Caco-2 (cell line): ENCODE measurements at regions not wholly inside any gene's neighbourhood (a gene's known extent, or its start where the extent isn't known, plus 50 kb on each side); places are given as distances from the start of the nearest gene placed in this dataset.

Experiments used
- BruUV-seq: library from RNA; stranded (reverse); fragments of 400-500 nt; replicated peaks from 2 replicates; lab custom pipeline; 2021; lab: Mats Ljungman, UMichigan
- CTCF ChIA-PET: fragments of 300-600 bp; sonication (Branson Sonifier 250); formaldehyde crosslinking; loops from one replicate; lab custom pipeline; 2022; ENCODE audit warnings: antibody characterized with exemption; lab: Charles Lee
- POLR2A ChIA-PET: fragments of 300-600 bp; sonication (Branson Sonifier 250); formaldehyde crosslinking; loops from one replicate; lab custom pipeline; 2022; ENCODE audit warnings: antibody characterized with exemption; lab: Charles Lee
- DNase-seq, 2 experiments: peaks; one replicate each; pipeline versions ENCODE4 v3.0.0 to v3.0.0-alpha.2; 2020 to 2022
- H3K27me3 ChIP-seq: replicated peaks from 2 replicates; pipeline ENCODE4 v1.6.0; 2011; ENCODE audit warnings: low read length; ENCODE audit not compliant: control insufficient read depth, insufficient read depth
- H3K36me3 ChIP-seq: 2 replicates; pipeline ENCODE4 v1.5.1; 2011; ENCODE audit warnings: low read length; ENCODE audit not compliant: control insufficient read depth, insufficient read depth
- H3K4me1 ChIP-seq: fragments of 250-450 bp; sonication (Bioruptor Pico); 2 replicates; pipeline ENCODE4 v1.5.1; 2020; ENCODE audit warnings: mild to moderate bottlenecking
- H3K4me3 ChIP-seq: 2 replicates; pipeline ENCODE4 v1.5.1; 2011; ENCODE audit warnings: low read depth, mild to moderate bottlenecking, control low read depth, low read length
- H3K9me3 ChIP-seq: fragments of 250-450 bp; sonication (Bioruptor Pico); 2 replicates; pipeline ENCODE4 v1.5.1; 2020; ENCODE audit warnings: mild to moderate bottlenecking, moderate library complexity
- H3K27ac Mint-ChIP-seq: one replicate; pipeline ENCODE4 v1.8.0; 2022; ENCODE audit warnings: mixed read lengths; ENCODE audit not compliant: unreplicated experiment
- H3K27me3 Mint-ChIP-seq: one replicate; pipeline ENCODE4 v1.8.0; 2022; ENCODE audit warnings: mixed read lengths; ENCODE audit not compliant: insufficient read depth, unreplicated experiment
- H3K36me3 Mint-ChIP-seq: one replicate; pipeline ENCODE4 v1.8.0; 2022; ENCODE audit warnings: mild to moderate bottlenecking, mixed read lengths; ENCODE audit not compliant: insufficient read depth, unreplicated experiment
- H3K4me1 Mint-ChIP-seq: one replicate; pipeline ENCODE4 v1.8.0; 2022; ENCODE audit warnings: low read depth, mixed read lengths; ENCODE audit not compliant: unreplicated experiment
- H3K4me3 Mint-ChIP-seq: one replicate; pipeline ENCODE4 v1.8.0; 2022; ENCODE audit warnings: mild to moderate bottlenecking, moderate library complexity, mixed read lengths; ENCODE audit not compliant: unreplicated experiment
- H3K9me3 Mint-ChIP-seq: one replicate; pipeline ENCODE4 v1.8.0; 2022; ENCODE audit warnings: mixed read lengths; ENCODE audit not compliant: unreplicated experiment
- intact Hi-C: fragments of 100-400 bp; cut with micrococcal nuclease; formaldehyde crosslinking; loops from one replicate; pipeline ENCODE4 v1.10.0; 2022; ENCODE audit not compliant: unreplicated experiment
- TF ChIP-seq, protein P1 (sequence below), 2 experiments: fragments of 200-600 bp in 1 of 2; IDR thresholded peaks; 1 replicate in 1 of 2; 2 replicates in 1 of 2; pipeline versions ENCODE4 v1.5.1 to v1.8.0; 2011 to 2022; ENCODE audit warnings: antibody characterized with exemption in 1 of 2, control low read depth in 1 of 2, inconsistent platforms in 1 of 2, low read depth in 1 of 2, low read length in 1 of 2, mild to moderate bottlenecking in 1 of 2, moderate library complexity in 1 of 2; ENCODE audit not compliant: insufficient read depth in 1 of 2, severe bottlenecking in 1 of 2, unreplicated experiment in 1 of 2

DNA sequence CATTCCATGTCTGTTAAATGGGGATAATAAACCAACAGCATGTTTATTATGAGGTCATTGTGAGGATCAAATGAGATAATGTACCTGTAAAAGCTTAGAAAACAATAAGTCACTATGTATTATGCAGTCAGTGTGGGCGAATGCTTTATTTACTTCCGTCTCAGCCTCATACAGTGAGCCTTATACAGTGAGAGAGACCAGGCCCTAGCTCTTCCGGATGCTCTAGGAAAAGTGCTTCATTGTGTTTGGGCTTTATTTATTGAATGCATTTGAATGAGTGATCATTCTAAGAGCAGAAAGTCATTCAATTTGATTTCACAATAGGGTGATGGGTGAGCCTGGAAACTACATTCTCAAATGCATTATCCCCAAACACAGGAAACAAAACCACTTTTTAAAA lies 603.9 kb upstream of the FANCL start:
- H3K27me3 ChIP-seq = no peaks in the 10 kb centered on the region
- intact Hi-C loops = no loop called here
- H3K4me3 ChIP-seq = no peak overlapping the region
- POLR2A ChIA-PET = no interaction called here
- Mint-ChIP-seq H3K9me3 (no peaks in the 10 kb centered on the region), H3K27ac (no peak overlapping the region), H3K36me3 (no peaks in the 10 kb centered on the region), H3K27me3 (no peaks in the 10 kb centered on the region), H3K4me3 (no peak overlapping the region), H3K4me1 (peaks cover 31% of the 10 kb centered on the region)
- no TSS peak for BruUV-seq
- TF ChIP-seq, protein P1, sequence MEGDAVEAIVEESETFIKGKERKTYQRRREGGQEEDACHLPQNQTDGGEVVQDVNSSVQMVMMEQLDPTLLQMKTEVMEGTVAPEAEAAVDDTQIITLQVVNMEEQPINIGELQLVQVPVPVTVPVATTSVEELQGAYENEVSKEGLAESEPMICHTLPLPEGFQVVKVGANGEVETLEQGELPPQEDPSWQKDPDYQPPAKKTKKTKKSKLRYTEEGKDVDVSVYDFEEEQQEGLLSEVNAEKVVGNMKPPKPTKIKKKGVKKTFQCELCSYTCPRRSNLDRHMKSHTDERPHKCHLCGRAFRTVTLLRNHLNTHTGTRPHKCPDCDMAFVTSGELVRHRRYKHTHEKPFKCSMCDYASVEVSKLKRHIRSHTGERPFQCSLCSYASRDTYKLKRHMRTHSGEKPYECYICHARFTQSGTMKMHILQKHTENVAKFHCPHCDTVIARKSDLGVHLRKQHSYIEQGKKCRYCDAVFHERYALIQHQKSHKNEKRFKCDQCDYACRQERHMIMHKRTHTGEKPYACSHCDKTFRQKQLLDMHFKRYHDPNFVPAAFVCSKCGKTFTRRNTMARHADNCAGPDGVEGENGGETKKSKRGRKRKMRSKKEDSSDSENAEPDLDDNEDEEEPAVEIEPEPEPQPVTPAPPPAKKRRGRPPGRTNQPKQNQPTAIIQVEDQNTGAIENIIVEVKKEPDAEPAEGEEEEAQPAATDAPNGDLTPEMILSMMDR (IDR thresholded peaks at IDR 0.05; ENCODE audit: insufficient read depth in 1 of 2, low read depth in 1 of 2, low read length in 1 of 2, severe bottlenecking in 1 of 2, unreplicated experiment in 1 of 2) = no peak
- H3K4me1 ChIP-seq = peaks cover 22% of the 10 kb centered on the region
- H3K9me3 ChIP-seq = no peaks in the 10 kb centered on the region
- CTCF ChIA-PET = no interaction called here
- H3K36me3 ChIP-seq = no peaks in the 10 kb centered on the region
- DNase-seq = no peak

DNA sequence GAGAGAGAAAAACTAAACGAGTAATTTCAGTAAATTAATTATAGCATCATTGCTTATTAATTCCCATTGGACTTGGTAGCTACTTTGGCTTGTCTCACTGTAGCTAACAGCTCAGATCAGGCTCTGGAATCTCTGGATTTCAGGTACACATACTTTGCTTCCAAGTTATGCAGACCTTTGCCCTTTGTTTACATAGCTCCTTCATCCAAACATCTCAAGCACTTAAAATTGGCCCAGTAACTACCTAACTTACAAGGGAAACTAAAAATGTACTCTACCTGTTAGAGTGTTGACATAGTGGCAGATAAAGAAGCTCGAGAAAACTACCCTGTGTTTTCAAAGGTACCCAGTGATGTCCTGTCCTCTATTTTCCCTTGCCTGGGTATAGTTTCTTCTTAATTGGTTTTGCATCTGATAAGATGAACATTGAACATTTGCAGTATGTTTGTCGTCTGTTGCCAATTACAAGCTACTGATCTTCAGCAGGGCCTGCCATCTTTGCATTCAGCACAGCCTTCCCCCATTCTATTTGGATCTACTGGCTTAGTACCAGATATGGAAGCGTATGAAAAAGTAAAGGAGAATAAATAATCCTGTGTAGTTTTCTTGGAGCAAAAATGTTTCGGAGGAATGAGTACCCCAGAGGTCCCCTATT lies 601.5 kb upstream of the FANCL start:
- H3K27me3 ChIP-seq = no peaks in the 10 kb centered on the region
- Mint-ChIP-seq H3K27me3 (no peaks in the 10 kb centered on the region), H3K9me3 (no peaks in the 10 kb centered on the region), H3K27ac (peak overlapping the region; percentile 37), H3K36me3 (no peaks in the 10 kb centered on the region), H3K4me1 (peaks cover 31% of the 10 kb centered on the region), H3K4me3 (peak overlapping the region; percentile 47)
- DNase-seq = peak in 1 of 2 experiments; percentile 52
- H3K9me3 ChIP-seq = no peaks in the 10 kb centered on the region
- intact Hi-C loops = loop anchor here (1.0 to 5.0 kb wide), 4 partner anchors 8 to 340 kb away; no protein-coding TSS in a partner anchor
- no peak overlapping the region for H3K4me3 ChIP-seq
- TF ChIP-seq, protein P1 (IDR thresholded peaks at IDR 0.05; ENCODE audit: insufficient read depth in 1 of 2, low read depth in 1 of 2, low read length in 1 of 2, severe bottlenecking in 1 of 2, unreplicated experiment in 1 of 2) = no peak
- POLR2A ChIA-PET = no interaction called here
- H3K36me3 ChIP-seq = no peaks in the 10 kb centered on the region
- CTCF ChIA-PET = no interaction called here
- no TSS peak for BruUV-seq
- H3K4me1 ChIP-seq = peaks cover 22% of the 10 kb centered on the region

DNA sequence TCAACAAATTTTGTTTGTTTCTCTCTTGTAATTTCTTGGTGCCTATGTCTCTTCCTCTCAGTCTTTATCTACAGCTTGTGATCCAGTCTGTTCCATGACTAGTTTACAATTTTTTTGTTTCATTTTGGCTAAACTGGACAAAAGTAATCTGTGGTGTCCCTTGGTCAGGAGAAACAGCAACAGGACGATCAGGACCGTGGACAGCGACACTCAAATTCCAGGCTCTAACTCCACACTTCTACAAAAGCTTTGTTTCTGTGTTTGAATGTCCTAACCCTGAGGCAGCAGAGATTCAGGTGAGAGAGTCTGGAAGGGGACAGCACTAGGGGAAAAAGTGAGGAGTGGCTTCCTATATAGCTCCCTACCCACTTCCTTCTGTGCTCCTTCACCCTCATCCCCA lies 593.3 kb upstream of the FANCL start:
- no peaks in the 10 kb centered on the region for H3K36me3 Mint-ChIP-seq
- ChIA-PET POLR2A (no interaction called here), CTCF (interaction anchor here (0.6 kb wide), 1 partner anchor 16 kb away, joined by 3 read pairs; no protein-coding TSS in a partner anchor)
- no peaks in the 10 kb centered on the region for H3K27me3 Mint-ChIP-seq
- H3K9me3 ChIP-seq = no peaks in the 10 kb centered on the region
- H3K27me3 ChIP-seq = no peaks in the 10 kb centered on the region
- no TSS peak for BruUV-seq
- no peaks in the 10 kb centered on the region for H3K4me1 ChIP-seq
- DNase-seq = peak; percentile 54 to 67
- TF ChIP-seq, protein P1 (IDR thresholded peaks at IDR 0.05; ENCODE audit: insufficient read depth in 1 of 2, low read depth in 1 of 2, low read length in 1 of 2, severe bottlenecking in 1 of 2, unreplicated experiment in 1 of 2) = no peak
- H3K36me3 ChIP-seq = no peaks in the 10 kb centered on the region
- no peak overlapping the region for H3K4me3 Mint-ChIP-seq
- intact Hi-C loops = loop anchor here (1.0 to 5.0 kb wide), 2 partner anchors 8 to 38 kb away; no protein-coding TSS in a partner anchor
- no peaks in the 10 kb centered on the region for H3K4me1 Mint-ChIP-seq
- H3K4me3 ChIP-seq = no peak overlapping the region
- H3K9me3 Mint-ChIP-seq = peaks cover 2% of the 10 kb centered on the region
- H3K27ac Mint-ChIP-seq = no peak overlapping the region
